Activated CD4-positive, alpha-beta T cell treated with anti-CD3 and anti-CD28 coated beads, Interleukin-2, amount 10 ng/mL, durations not matched to agents 7 days and 5 days (primary cell): ENCODE measurements at regions not wholly inside any gene's neighbourhood (a gene's known extent, or its start where the extent isn't known, plus 50 kb on each side); places are given as distances from the start of the nearest gene placed in this dataset.

Source experiments
- CTCF ChIA-PET: fragments of 350-600 bp; sonication (Branson Sonifier 250); formaldehyde crosslinking; loops from one replicate; lab custom pipeline; 2021; ENCODE audit warnings: antibody characterized with exemption; lab: Charles Lee
- POLR2A ChIA-PET: fragments of 350-600 bp; sonication (Branson Sonifier 250); formaldehyde crosslinking; loops from one replicate; lab custom pipeline; 2021; ENCODE audit warnings: antibody characterized with exemption; lab: Charles Lee
- DNase-seq: peaks from one replicate; pipeline ENCODE4 v3.0.0-alpha.2; 2020
- H3K27ac Mint-ChIP-seq: one replicate; pipeline ENCODE4 v1.8.0; 2021; ENCODE audit warnings: mild to moderate bottlenecking, moderate library complexity, mixed read lengths
- H3K27me3 Mint-ChIP-seq: one replicate; pipeline ENCODE4 v1.8.0; 2021; ENCODE audit warnings: mixed read lengths
- H3K36me3 Mint-ChIP-seq: one replicate; pipeline ENCODE4 v1.8.0; 2021; ENCODE audit warnings: low read depth, mixed read lengths
- H3K4me1 Mint-ChIP-seq: one replicate; pipeline ENCODE4 v1.8.0; 2021; ENCODE audit warnings: mixed read lengths
- H3K4me3 Mint-ChIP-seq: one replicate; pipeline ENCODE4 v1.8.0; 2021; ENCODE audit warnings: mild to moderate bottlenecking, moderate library complexity, mixed read lengths
- H3K9me3 Mint-ChIP-seq: one replicate; pipeline ENCODE4 v1.8.0; 2021; ENCODE audit warnings: mixed read lengths

DNA sequence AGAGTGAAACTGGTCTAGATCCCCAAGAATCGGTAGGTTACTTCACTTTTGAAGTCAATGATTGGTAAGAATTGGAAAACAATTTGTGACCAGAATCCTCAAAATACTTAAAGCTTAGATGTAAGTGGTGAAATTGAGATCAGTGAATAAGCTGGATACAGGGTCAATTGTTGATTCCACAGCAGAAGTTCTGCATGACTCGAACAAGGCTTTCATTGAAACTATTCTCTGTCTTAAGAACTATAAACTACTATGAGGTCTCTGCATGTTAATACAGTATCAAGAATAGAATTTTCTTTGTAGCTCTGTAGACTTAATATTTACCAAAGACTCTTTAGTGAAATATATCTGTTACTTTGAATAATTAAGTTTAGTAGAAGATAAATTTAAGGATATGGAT, 324.2 kb upstream of the FIGN start:
- CTCF ChIA-PET: no interaction called here
- Mint-ChIP-seq H3K4me1 (no peaks in the 10 kb centered on the region), H3K27ac (no peak overlapping the region), H3K4me3 (no peak overlapping the region), H3K27me3 (no peaks in the 10 kb centered on the region), H3K9me3 (no peaks in the 10 kb centered on the region), H3K36me3 (no peaks in the 10 kb centered on the region)
- DNase-seq: no peak
- POLR2A ChIA-PET: interaction anchor here (0.7 kb wide), 1 partner anchor 15 kb away, joined by 4 read pairs; no protein-coding TSS in a partner anchor

DNA sequence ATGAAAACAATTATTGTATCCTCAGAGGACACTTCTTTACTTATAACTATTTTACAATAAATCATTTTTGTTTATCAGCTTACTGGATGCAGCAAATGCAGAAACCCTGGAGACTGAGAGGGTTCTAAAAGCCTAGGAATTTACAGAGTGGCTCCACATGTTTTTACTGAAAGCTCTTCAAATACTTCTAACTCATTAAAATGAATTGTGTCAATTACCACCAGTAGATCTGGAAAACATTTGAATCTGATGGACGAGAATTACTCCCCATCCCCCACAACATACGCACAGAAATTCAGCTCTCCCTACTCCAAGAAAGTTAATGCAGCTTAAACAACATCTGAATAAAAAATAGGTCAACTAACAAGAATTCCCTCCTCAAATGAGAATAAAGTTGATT, 319.8 kb upstream of the FIGN start:
- no peak for DNase-seq
- Mint-ChIP-seq H3K36me3 (no peaks in the 10 kb centered on the region), H3K4me3 (no peak overlapping the region), H3K4me1 (no peaks in the 10 kb centered on the region), H3K9me3 (peaks cover 2% of the 10 kb centered on the region), H3K27ac (no peak overlapping the region), H3K27me3 (no peaks in the 10 kb centered on the region)
- ChIA-PET POLR2A (no interaction called here), CTCF (no interaction called here)

DNA sequence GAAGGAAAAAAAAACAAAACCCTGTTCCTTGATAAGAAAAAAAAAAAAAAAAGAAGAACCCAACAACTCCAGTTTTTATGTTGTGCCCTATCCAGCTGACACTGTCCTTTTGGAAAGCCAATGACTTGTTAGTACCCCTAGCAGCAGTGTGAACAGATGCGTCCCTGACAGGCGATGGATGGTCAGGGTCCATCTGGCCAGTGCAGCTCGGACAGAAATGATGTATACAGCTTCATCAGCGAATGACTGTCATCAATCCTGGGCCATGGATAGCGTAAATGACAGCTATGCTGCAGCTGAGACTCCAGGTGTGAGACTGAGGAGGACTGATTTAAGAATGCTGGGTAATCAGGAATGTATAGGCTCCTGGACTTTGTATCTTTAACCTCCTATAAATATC, 318.8 kb upstream of the FIGN start:
- Mint-ChIP-seq H3K27me3 (no peaks in the 10 kb centered on the region), H3K27ac (no peak overlapping the region), H3K4me1 (no peaks in the 10 kb centered on the region), H3K4me3 (no peak overlapping the region), H3K9me3 (peaks cover 2% of the 10 kb centered on the region), H3K36me3 (no peaks in the 10 kb centered on the region)
- DNase-seq: no peak
- ChIA-PET POLR2A (no interaction called here), CTCF (no interaction called here)

DNA sequence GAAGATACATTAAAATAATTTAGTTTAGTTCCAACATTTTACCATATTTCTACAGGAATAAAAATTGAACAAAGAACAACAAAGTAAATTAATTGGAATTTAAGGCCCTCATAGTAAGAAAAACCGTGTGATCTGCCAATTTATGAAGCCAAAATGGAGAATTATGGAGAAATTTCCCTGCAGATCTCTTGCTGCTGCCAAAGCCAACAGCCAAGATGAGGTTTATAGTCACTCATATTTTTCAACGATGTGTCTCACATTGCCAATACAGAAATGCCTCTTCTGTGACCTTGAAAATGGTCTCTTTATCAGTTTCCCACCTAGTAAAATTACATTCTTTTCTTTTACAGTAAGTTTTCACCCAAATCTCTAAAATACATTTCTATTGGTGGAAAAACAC, 317.2 kb upstream of the FIGN start:
- Mint-ChIP-seq H3K4me3 (no peak overlapping the region), H3K27me3 (no peaks in the 10 kb centered on the region)

DNA sequence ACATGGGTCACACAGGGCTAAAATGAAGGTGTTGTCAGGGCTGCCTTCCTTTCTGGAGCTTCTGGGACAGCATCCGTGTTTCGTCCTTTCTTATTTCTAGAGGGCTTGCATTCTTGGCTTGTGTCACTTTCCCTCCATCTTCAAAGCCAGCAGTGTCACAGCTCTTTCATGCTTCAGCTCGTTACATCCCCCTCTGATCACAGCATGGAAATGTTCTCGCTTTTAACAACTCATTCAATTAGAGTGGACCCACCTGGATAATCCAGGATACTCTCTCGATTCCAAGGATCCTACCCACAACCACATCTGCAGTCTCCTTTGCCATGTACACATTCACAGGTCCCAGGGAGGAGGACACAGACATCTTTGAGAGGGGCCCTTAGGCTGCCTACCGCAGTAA, 316.2 kb upstream of the FIGN start:
- H3K27me3 Mint-ChIP-seq: no peaks in the 10 kb centered on the region
- POLR2A ChIA-PET: no interaction called here
- peaks cover 6% of the 10 kb centered on the region for H3K9me3 Mint-ChIP-seq
- CTCF ChIA-PET: no interaction called here
- no peak overlapping the region for H3K27ac Mint-ChIP-seq
- DNase-seq: no peak
- no peak overlapping the region for H3K4me3 Mint-ChIP-seq
- H3K4me1 Mint-ChIP-seq: no peaks in the 10 kb centered on the region
- no peaks in the 10 kb centered on the region for H3K36me3 Mint-ChIP-seq

More for the DNA sequence above, 317.2 kb upstream of the FIGN start:
- Mint-ChIP-seq H3K4me1 (no peaks in the 10 kb centered on the region), H3K9me3 (peaks cover 6% of the 10 kb centered on the region), H3K36me3 (no peaks in the 10 kb centered on the region), H3K27ac (no peak overlapping the region)
- no peak for DNase-seq
- POLR2A ChIA-PET: no interaction called here
- CTCF ChIA-PET: no interaction called here

DNA sequence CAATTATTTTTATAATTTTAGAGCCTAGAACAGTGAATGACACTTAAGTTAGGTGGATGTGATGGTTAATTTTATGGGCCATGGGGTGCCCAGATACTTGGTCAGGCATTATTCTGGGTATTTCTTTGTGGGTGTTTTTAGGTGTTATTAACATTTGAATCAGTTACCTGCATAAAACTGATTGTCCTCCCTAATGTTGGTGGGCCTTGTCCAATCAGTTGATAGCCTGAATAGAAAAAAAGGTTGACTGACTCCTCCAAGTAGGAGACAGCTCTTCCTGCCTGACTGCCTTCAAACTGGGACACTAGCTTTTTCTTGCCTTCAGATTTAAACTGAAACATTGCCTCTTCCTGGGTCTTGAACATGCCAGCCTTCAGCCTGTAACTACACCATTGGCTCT, 312.9 kb upstream of the FIGN start:
- Mint-ChIP-seq H3K27ac (no peak overlapping the region), H3K9me3 (peaks cover 6% of the 10 kb centered on the region), H3K4me3 (no peak overlapping the region), H3K27me3 (no peaks in the 10 kb centered on the region), H3K36me3 (no peaks in the 10 kb centered on the region), H3K4me1 (no peaks in the 10 kb centered on the region)
- CTCF ChIA-PET: no interaction called here
- no peak for DNase-seq
- POLR2A ChIA-PET: no interaction called here

DNA sequence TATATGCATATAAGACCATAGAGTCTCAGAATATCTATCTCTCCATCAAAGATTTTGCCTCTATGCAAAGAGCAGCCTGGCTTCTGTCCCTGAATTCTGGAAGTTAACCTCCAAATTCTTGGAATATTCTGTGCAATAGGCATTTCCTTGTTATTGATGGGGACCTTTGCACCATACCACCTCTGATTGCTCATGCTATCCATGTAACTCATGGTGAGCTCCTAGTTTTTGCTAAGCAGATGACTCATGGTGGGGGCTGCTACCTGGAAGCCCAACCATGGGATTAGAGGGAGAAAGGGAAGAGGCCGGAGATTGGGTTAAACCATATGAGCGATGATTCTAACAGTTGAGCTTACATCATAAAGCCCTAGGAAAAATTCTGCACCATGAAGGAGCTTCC, 310.2 kb upstream of the FIGN start:
- H3K36me3 Mint-ChIP-seq: no peaks in the 10 kb centered on the region
- H3K4me3 Mint-ChIP-seq: no peak overlapping the region
- H3K27me3 Mint-ChIP-seq: no peaks in the 10 kb centered on the region
- POLR2A ChIA-PET: no interaction called here
- CTCF ChIA-PET: no interaction called here
- H3K27ac Mint-ChIP-seq: no peak overlapping the region
- H3K9me3 Mint-ChIP-seq: peaks cover 4% of the 10 kb centered on the region
- no peaks in the 10 kb centered on the region for H3K4me1 Mint-ChIP-seq
- no peak for DNase-seq

DNA sequence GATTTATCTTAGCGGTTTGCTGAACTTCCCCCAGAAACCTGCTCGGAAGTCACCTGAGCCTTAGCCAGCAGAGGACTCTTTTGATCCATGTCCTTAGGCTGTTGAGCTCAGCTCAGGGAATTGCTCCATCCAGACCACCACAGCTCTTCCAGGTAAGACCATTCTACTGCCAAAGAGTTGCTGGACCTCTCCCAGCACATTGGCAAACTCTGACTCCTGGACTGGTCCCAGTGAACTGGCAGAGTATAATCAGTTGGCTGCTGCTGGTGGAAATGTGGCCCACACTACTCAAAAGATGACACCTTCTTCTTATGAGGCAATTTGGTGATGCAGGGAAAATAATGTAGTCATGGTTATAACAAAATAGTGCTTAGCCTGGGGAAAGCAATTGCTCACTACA, 308.8 kb upstream of the FIGN start:
- Mint-ChIP-seq H3K4me1 (no peaks in the 10 kb centered on the region), H3K4me3 (no peak overlapping the region), H3K27ac (no peak overlapping the region), H3K36me3 (no peaks in the 10 kb centered on the region), H3K9me3 (peaks cover 4% of the 10 kb centered on the region), H3K27me3 (no peaks in the 10 kb centered on the region)
- CTCF ChIA-PET: no interaction called here
- POLR2A ChIA-PET: no interaction called here
- DNase-seq: no peak

DNA sequence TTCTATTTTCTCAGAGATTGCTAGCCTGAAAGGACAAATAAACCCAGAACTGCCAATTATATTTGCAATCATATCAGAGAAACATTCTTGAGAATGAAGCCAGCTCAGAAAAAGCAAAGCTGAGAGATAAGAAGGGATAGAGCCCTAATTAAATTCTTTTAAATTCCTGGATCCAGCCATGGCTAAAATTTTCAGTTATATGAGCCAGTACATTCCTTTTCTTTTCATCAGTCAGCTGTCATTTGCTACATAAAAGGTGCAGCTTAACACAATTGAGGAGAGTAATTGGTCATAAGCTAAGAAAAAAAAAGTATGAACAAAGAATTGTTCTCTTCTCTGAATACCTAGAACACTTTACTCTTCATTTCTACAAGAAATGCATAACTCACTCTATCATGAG, 303.5 kb upstream of the FIGN start:
- ChIA-PET POLR2A (no interaction called here), CTCF (no interaction called here)
- DNase-seq: no peak
- Mint-ChIP-seq H3K27me3 (no peaks in the 10 kb centered on the region), H3K27ac (no peak overlapping the region), H3K4me1 (no peaks in the 10 kb centered on the region), H3K4me3 (no peak overlapping the region), H3K36me3 (no peaks in the 10 kb centered on the region), H3K9me3 (no peaks in the 10 kb centered on the region)

DNA sequence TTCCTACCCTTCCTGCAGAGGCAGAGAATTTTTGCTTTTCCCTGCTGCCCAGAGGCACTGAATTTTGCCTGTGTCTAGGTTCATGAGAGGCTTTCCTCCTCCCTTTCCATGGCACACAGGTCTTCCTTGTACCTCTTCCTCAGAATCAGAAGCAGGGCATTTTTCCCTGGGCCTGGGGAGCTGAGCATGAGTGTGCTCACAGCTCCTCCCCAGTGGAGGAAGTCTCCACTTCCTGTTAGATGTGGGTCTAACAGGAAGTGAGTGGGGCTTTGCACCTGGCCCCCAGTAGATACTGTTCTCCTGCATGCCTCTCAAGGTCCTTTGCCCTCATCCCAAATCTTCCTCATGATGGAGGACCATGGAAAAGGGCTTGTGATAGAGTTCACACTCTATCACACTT, 297.2 kb upstream of the FIGN start:
- H3K4me3 Mint-ChIP-seq: no peak overlapping the region
- no peaks in the 10 kb centered on the region for H3K27me3 Mint-ChIP-seq
- no peaks in the 10 kb centered on the region for H3K36me3 Mint-ChIP-seq
- H3K4me1 Mint-ChIP-seq: no peaks in the 10 kb centered on the region
- H3K9me3 Mint-ChIP-seq: no peaks in the 10 kb centered on the region
- H3K27ac Mint-ChIP-seq: no peak overlapping the region
- CTCF ChIA-PET: no interaction called here
- POLR2A ChIA-PET: no interaction called here
- no peak for DNase-seq

DNA sequence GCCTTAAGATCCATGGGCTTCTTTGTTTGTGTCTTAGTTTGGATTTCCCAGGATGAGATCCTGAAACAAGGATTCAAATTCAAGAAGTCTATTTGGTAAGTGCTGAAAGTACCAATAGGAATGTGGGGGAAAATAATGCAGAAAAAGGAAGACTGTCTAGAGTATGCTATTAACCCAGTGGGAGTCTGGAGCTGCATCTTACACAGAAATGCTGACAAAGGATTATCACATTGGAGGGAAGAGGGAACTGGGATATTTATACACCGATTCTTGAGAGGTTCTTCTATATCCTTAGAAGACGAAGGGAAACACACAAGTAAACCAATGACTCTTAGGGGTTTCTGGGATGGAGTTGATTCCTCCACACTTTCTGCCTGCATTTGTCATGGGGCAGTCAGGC, 294.8 kb upstream of the FIGN start:
- H3K4me1 Mint-ChIP-seq: no peaks in the 10 kb centered on the region
- H3K4me3 Mint-ChIP-seq: no peak overlapping the region
- ChIA-PET CTCF (no interaction called here), POLR2A (no interaction called here)
- no peaks in the 10 kb centered on the region for H3K36me3 Mint-ChIP-seq
- no peaks in the 10 kb centered on the region for H3K9me3 Mint-ChIP-seq
- no peak overlapping the region for H3K27ac Mint-ChIP-seq
- H3K27me3 Mint-ChIP-seq: no peaks in the 10 kb centered on the region
- no peak for DNase-seq

DNA sequence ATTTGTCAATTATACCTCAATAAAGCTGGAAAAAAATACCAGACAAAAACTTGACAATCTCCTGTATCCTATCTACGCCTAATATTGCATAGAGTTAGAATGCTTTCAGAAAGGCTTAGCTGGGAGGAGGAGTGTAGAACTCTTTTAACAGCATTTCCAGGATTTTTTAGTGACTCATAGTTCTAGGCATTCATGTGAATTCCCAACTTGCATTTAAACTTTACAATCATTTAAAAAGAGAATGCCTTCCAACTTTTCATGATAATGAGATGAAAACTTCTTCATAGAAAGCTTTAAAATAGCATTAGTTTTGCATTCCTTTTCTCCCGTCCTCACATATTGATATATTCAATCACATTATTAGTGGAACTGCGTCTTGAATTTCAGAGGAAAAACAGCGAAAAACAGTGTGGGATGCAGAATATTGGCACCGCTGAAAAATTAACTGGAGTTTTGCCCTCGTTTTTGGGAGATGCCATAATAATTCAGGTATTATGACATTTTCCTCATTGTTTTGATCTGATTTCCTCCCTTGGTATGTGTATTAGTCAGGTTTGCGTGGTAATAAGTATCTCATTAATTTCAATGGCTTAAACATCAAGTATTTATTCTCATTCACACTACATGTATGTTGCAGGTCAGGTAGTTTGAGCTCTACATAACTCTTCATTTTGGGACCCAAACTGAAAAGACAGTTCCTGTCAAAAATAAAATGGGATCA, 293.2 kb upstream of the FIGN start:
- CTCF ChIA-PET: no interaction called here
- no peak overlapping the region for H3K27ac Mint-ChIP-seq

DNA sequence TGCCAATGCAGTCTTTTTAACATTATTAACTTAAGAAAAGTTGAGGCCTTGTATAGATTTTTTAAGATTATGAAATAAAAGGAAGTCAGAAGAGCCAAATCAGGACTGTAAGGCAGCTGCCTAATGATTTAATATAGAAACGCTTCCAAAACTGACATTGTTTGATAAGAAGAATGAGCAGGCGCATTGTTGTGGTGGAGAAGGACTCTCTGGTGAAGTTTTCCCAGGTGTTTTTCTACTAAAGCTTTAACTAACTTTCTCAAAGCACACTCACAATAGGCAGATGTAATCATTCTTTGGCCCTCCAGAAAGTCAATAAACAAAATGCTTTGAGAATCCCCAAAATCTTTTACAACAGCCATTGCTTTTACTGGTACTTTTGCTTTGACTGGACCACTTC, 288.6 kb upstream of the FIGN start:
- POLR2A ChIA-PET: no interaction called here
- CTCF ChIA-PET: no interaction called here
- Mint-ChIP-seq H3K27me3 (no peaks in the 10 kb centered on the region), H3K9me3 (peaks cover 2% of the 10 kb centered on the region), H3K4me3 (no peak overlapping the region), H3K27ac (no peak overlapping the region), H3K4me1 (no peaks in the 10 kb centered on the region), H3K36me3 (no peaks in the 10 kb centered on the region)
- DNase-seq: no peak

More for the DNA sequence above, 293.2 kb upstream of the FIGN start:
- POLR2A ChIA-PET: no interaction called here
- H3K27me3 Mint-ChIP-seq: no peaks in the 10 kb centered on the region
- no peaks in the 10 kb centered on the region for H3K36me3 Mint-ChIP-seq
- DNase-seq: no peak
- no peaks in the 10 kb centered on the region for H3K4me1 Mint-ChIP-seq
- H3K9me3 Mint-ChIP-seq: no peaks in the 10 kb centered on the region
- no peak overlapping the region for H3K4me3 Mint-ChIP-seq

DNA sequence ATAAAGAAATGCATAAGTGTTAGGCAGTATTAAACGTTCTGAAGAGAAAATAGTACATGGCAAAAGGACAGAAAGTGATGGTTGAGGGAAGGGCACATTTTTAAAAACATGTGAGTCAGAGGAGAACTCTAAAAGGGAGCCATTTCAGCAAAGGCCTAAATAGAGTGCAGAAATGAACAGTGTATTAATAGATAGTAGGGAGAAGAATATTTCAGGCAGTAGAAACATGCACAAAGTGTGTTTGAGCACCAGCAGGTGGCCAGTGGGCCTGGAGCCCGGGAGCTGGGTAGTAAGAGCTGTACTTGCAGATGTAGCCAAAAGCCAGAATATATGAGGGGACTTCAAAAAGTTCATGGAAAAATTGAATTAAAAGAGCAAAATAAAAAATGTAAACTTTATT, 288.1 kb upstream of the FIGN start:
- no peaks in the 10 kb centered on the region for H3K36me3 Mint-ChIP-seq
- no peaks in the 10 kb centered on the region for H3K27me3 Mint-ChIP-seq
- ChIA-PET POLR2A (no interaction called here), CTCF (no interaction called here)
- H3K9me3 Mint-ChIP-seq: peaks cover 2% of the 10 kb centered on the region
- no peaks in the 10 kb centered on the region for H3K4me1 Mint-ChIP-seq
- no peak overlapping the region for H3K4me3 Mint-ChIP-seq
- H3K27ac Mint-ChIP-seq: no peak overlapping the region
- DNase-seq: no peak
